ENCODE measurements at regions not wholly inside any gene's neighbourhood (a gene's known extent, or its start where the extent isn't known, plus 50 kb on each side); places are given as distances from the start of the nearest gene placed in this dataset.
"Not testable (repeated sequence)": the region's sequence is repeated elsewhere in the genome, so short reads cannot be mapped to it uniquely, and the experiment has no call there.

DNA sequence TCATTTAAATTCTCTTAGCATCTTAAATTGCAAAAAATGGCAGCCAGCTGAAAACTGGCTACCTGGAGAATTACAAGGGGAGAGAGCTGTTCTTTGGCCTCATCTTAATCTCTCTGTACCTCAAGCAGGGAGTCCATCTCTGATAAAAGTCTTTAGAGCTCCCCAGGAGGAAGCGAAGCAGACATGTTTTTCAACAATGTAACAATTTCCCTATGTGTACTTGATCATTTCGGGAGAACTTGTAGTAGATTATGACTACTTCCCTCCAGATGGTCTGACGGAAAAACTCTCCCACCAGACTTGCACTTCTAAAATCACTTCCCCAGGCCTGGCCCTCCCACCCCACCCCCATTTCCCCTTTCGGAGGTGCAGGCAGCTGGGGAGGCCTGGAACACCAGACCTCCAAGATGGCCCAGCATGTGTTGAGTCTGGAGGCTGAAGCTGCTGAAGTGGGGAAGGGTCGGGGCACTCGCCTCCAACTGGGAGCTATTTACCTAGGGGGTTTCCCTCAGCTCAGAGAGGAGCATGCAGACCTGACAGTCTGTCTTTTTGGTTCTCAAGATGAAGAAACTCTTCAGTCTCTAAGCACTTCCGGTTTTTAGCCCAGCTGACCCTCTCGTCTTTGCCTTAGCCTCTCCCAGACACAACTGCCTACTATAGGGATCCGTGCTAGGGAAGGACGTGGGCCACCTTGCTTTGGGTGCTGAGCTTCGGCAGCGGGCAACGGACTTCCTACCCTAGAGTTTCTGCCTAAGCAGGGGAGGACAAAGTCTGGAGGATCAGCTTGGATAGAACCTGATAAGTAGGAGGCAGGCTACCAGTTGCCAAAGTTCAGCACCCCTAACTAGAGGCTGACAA, 164.0 kb upstream of the TBL1XR1 start:
- H3K36me3 ChIP-seq (ENCODE audit: control insufficient read depth, insufficient read depth, low read length): no peaks in the 10 kb centered on the region
- no peak overlapping the region for H3K4me3 ChIP-seq (ENCODE audit: low read depth, low read length)
- H3K27ac ChIP-seq (ENCODE audit: low read depth, low read length): peak overlapping the region; percentile 93
- DNase-seq (ENCODE audit: low read depth in 4 of 6, low spot score in 6 of 6): peak in 2 of 6 donors; percentile 48 to 52
- 71% methylated on average over 3 of the region's 13 CpGs for WGBS (ENCODE audit: insufficient coverage)
- peaks cover 1% of the 10 kb centered on the region for H3K9me3 ChIP-seq (ENCODE audit: control insufficient read depth, insufficient read depth, low read length)
- peaks cover 37% of the 10 kb centered on the region for H3K4me1 ChIP-seq (ENCODE audit: control insufficient read depth, insufficient read depth, low read length)
- no peaks in the 10 kb centered on the region for H3K27me3 ChIP-seq (ENCODE audit: control insufficient read depth, insufficient read depth, low read length)

DNA sequence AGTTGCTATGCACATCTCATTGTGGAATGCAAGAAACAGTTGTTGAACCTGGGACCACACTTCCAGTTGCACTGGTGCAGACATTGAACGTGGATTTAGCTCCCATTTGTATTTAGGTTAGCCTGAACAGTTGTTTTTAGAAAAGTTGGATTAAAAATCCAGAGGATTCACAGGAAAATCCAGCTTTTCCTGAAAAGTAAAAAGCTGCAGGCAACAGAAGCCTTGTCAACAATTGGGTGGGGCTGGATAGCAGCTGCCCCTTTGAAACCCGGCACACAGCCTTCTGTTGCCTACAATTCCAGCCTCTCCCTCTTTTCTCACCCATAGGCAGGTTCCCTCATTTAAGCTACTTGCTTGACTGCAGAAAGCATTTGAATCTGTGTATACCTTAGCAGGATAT, 165.3 kb upstream of the TBL1XR1 start:
- 46% methylated on average over 2 of the region's 2 CpGs for WGBS (ENCODE audit: insufficient coverage)
- Histone ChIP-seq H3K36me3 (ENCODE audit: control insufficient read depth, insufficient read depth, low read length) (no peaks in the 10 kb centered on the region), H3K4me3 (ENCODE audit: low read depth, low read length) (no peak overlapping the region), H3K27me3 (ENCODE audit: control insufficient read depth, insufficient read depth, low read length) (no peaks in the 10 kb centered on the region), H3K27ac (ENCODE audit: low read depth, low read length) (peak overlapping the region; percentile 33), H3K4me1 (ENCODE audit: control insufficient read depth, insufficient read depth, low read length) (peaks cover 34% of the 10 kb centered on the region), H3K9me3 (ENCODE audit: control insufficient read depth, insufficient read depth, low read length) (peaks cover 1% of the 10 kb centered on the region)
- no peak for DNase-seq (ENCODE audit: low read depth in 4 of 6, low spot score in 6 of 6)

DNA sequence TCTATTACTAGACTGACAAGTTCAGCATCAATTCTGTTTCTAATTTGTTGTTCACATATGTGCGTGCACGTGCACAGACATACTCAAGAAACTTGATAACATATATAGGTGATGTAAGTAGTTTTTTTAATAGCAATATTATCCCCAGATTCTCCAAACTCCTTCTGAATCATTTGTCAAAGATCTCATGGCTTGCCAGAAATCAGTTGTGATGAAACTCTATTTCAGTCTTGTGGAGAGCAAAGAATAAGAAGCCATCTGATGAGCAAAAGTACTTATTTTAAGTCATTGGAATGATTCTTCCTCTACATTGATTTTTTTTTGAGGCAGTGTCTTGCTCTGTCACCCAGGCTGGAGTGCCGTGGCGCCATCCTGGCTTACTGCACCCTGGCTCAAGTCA, 167.0 kb upstream of the TBL1XR1 start:
- Histone ChIP-seq H3K27me3 (ENCODE audit: control insufficient read depth, insufficient read depth, low read length) (no peaks in the 10 kb centered on the region), H3K36me3 (ENCODE audit: control insufficient read depth, insufficient read depth, low read length) (no peaks in the 10 kb centered on the region), H3K9me3 (ENCODE audit: control insufficient read depth, insufficient read depth, low read length) (peaks cover 1% of the 10 kb centered on the region), H3K27ac (ENCODE audit: low read depth, low read length) (no peak overlapping the region), H3K4me1 (ENCODE audit: control insufficient read depth, insufficient read depth, low read length) (peaks cover 22% of the 10 kb centered on the region), H3K4me3 (ENCODE audit: low read depth, low read length) (no peak overlapping the region)
- WGBS (ENCODE audit: insufficient coverage): no CpG with 5 or more reads among the region's 4 CpGs
- DNase-seq (ENCODE audit: low read depth in 4 of 6, low spot score in 6 of 6): no peak

DNA sequence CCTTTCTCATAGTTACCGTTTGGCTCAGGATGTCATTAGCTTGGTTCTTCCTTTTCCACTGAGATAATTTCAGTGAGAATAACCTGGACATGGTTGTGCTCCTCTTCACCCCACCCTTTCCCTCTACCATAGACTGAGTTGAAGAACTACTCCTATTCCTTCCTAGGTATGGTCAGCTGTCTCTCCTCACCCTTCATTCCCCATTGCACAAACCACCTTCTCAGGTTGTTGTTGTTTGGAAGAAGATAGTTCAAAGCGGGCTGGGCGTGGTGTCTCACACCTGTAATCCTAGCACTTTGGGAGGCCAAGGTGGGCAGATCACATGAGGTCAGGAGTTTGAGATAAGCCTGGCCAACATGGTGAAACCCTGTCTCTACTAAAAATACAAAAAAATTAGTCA, 168.0 kb upstream of the TBL1XR1 start:
- WGBS (ENCODE audit: insufficient coverage): 100% methylated on average over 1 of the region's 3 CpGs

DNA sequence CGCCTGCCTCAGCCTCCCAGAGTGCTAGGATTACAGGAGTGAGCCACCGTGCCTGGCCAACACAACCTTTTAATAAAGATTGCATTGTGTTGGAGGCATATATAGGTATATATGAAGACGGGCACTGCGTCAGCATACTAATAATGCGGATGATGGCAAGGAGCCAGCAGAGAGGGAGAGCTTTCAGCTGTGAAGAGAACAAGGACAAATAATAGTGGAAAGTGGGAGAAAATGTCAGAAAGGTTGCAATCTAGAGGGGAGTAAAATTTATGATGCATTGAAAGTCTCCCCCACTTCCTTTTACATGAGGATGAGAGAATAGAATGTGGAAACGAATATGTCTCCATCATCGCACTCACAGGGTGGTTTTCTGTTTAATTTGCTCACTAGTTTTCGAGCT, 170.5 kb upstream of the TBL1XR1 start:
- Histone ChIP-seq H3K4me3 (ENCODE audit: low read depth, low read length) (no peak overlapping the region), H3K27ac (ENCODE audit: low read depth, low read length) (no peak overlapping the region), H3K9me3 (ENCODE audit: control insufficient read depth, insufficient read depth, low read length) (peaks cover 1% of the 10 kb centered on the region), H3K4me1 (ENCODE audit: control insufficient read depth, insufficient read depth, low read length) (no peaks in the 10 kb centered on the region), H3K36me3 (ENCODE audit: control insufficient read depth, insufficient read depth, low read length) (no peaks in the 10 kb centered on the region), H3K27me3 (ENCODE audit: control insufficient read depth, insufficient read depth, low read length) (no peaks in the 10 kb centered on the region)
- peak in 2 of 6 donors; percentile 30 to 67 for DNase-seq (ENCODE audit: low read depth in 4 of 6, low spot score in 6 of 6)
- 45% methylated on average over 3 of the region's 8 CpGs for WGBS (ENCODE audit: insufficient coverage)

More for the DNA sequence above, 168.0 kb upstream of the TBL1XR1 start:
- H3K4me1 ChIP-seq (ENCODE audit: control insufficient read depth, insufficient read depth, low read length): peaks cover 13% of the 10 kb centered on the region
- not testable (repeated sequence) for DNase-seq (ENCODE audit: low read depth in 4 of 6, low spot score in 6 of 6); H3K4me3 ChIP-seq (ENCODE audit: low read depth, low read length); H3K27me3 ChIP-seq (ENCODE audit: control insufficient read depth, insufficient read depth, low read length); H3K36me3 ChIP-seq (ENCODE audit: control insufficient read depth, insufficient read depth, low read length); H3K27ac ChIP-seq (ENCODE audit: low read depth, low read length); H3K9me3 ChIP-seq (ENCODE audit: control insufficient read depth, insufficient read depth, low read length)

DNA sequence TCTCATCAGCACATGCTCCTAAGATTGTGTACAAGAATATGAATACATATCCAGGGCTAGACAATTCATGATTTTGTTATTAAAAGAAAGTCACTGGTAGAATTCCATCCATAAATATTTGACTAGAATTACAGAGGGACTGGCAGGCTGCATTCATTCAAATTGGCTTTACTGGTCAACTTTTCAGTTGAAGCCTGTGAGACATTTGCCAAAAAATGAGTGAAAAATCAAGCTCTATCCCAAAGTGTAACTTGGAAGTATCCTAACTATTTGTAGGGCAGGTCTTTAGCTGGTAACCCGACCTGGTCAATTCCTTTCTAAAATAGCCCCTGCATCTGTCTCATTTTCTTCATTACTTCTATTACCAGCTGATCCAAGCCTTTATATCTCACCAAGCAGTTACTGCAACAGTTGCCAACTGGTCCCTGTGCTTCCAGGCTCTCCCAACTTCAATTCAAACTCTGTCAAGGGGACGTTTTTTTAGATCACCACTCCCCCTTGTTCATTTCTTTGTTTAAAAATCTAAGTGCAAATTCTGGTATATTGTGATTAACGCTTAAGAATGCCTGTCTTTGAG, 173.1 kb upstream of the TBL1XR1 start:
- Histone ChIP-seq H3K4me1 (ENCODE audit: control insufficient read depth, insufficient read depth, low read length) (no peaks in the 10 kb centered on the region), H3K36me3 (ENCODE audit: control insufficient read depth, insufficient read depth, low read length) (no peaks in the 10 kb centered on the region), H3K4me3 (ENCODE audit: low read depth, low read length) (no peak overlapping the region), H3K9me3 (ENCODE audit: control insufficient read depth, insufficient read depth, low read length) (no peaks in the 10 kb centered on the region), H3K27me3 (ENCODE audit: control insufficient read depth, insufficient read depth, low read length) (no peaks in the 10 kb centered on the region), H3K27ac (ENCODE audit: low read depth, low read length) (no peak overlapping the region)
- no peak for DNase-seq (ENCODE audit: low read depth in 4 of 6, low spot score in 6 of 6)
- WGBS (ENCODE audit: insufficient coverage): 40% methylated on average over 1 of the region's 3 CpGs

DNA sequence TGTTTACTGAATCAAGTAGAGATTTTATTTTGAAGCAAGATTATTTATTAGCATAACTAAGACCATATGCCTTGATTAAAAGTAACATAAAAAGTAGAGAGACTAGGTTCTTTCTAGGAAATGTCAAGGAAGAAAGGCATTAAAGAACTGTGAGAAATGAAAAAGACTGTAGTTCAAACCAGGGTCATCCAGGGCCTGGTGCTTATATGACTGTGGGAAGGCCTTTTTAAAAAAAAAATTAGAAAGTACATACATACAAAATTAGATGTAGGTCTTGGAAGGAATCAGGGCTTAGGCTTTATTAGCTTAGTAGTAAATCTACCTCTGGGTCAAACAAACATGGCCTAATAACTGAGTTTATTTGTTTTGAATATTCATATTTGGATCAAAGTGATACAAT, 173.9 kb upstream of the TBL1XR1 start:
- H3K4me3 ChIP-seq (ENCODE audit: low read depth, low read length): no peak overlapping the region
- no peaks in the 10 kb centered on the region for H3K36me3 ChIP-seq (ENCODE audit: control insufficient read depth, insufficient read depth, low read length)
- H3K27ac ChIP-seq (ENCODE audit: low read depth, low read length): no peak overlapping the region
- no peak for DNase-seq (ENCODE audit: low read depth in 4 of 6, low spot score in 6 of 6)
- H3K9me3 ChIP-seq (ENCODE audit: control insufficient read depth, insufficient read depth, low read length): no peaks in the 10 kb centered on the region
- H3K27me3 ChIP-seq (ENCODE audit: control insufficient read depth, insufficient read depth, low read length): no peaks in the 10 kb centered on the region
- H3K4me1 ChIP-seq (ENCODE audit: control insufficient read depth, insufficient read depth, low read length): no peaks in the 10 kb centered on the region

DNA sequence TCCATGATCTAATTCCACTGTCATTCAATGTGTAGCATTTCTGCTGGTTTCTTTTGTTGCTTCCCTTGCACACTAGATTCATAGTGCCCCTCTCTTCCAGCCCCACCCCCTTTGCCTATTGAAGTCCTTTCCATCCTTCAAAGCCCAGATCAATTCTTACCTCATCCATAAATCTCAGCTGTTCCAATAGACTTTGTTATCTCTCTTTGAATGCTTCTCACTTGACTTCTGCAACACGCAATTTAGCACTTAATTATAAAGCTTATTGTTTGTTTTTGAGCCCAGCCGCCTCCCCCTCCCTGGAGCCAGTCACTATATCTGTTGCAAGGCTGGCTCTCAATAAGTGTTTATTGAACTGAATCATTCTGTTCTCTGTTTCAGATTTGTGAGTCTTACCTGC, 174.6 kb upstream of the TBL1XR1 start:
- no CpG with 5 or more reads among the region's 2 CpGs for WGBS (ENCODE audit: insufficient coverage)

DNA sequence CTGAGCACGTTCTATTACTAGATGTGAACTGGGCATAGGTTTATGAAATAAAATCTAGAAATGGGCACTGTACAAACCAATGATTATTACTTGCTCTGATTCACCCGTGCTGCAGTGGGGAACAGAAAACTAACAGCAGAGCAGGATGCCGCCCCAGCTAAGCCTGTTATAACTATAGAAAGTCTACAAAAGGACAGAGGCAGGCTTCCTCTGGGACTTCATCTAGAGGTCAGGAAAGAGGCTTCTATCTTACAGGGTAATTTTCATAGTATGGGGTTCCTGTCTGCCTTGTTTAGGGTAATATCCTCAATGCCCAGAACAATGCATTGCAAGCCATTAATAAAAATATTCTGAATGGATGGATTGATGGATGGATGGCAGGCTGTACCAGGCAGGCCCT, 177.0 kb upstream of the TBL1XR1 start:
- no CpG with 5 or more reads among the region's 3 CpGs for WGBS (ENCODE audit: insufficient coverage)
- H3K4me1 ChIP-seq (ENCODE audit: control insufficient read depth, insufficient read depth, low read length): no peaks in the 10 kb centered on the region
- no peak overlapping the region for H3K4me3 ChIP-seq (ENCODE audit: low read depth, low read length)
- no peaks in the 10 kb centered on the region for H3K27me3 ChIP-seq (ENCODE audit: control insufficient read depth, insufficient read depth, low read length)
- no peaks in the 10 kb centered on the region for H3K9me3 ChIP-seq (ENCODE audit: control insufficient read depth, insufficient read depth, low read length)
- H3K36me3 ChIP-seq (ENCODE audit: control insufficient read depth, insufficient read depth, low read length): no peaks in the 10 kb centered on the region
- H3K27ac ChIP-seq (ENCODE audit: low read depth, low read length): no peak overlapping the region
- DNase-seq (ENCODE audit: low read depth in 4 of 6, low spot score in 6 of 6): no peak

More for the DNA sequence above, 174.6 kb upstream of the TBL1XR1 start:
- Histone ChIP-seq H3K4me1 (ENCODE audit: control insufficient read depth, insufficient read depth, low read length) (no peaks in the 10 kb centered on the region), H3K36me3 (ENCODE audit: control insufficient read depth, insufficient read depth, low read length) (no peaks in the 10 kb centered on the region), H3K27me3 (ENCODE audit: control insufficient read depth, insufficient read depth, low read length) (no peaks in the 10 kb centered on the region), H3K27ac (ENCODE audit: low read depth, low read length) (no peak overlapping the region), H3K4me3 (ENCODE audit: low read depth, low read length) (no peak overlapping the region), H3K9me3 (ENCODE audit: control insufficient read depth, insufficient read depth, low read length) (no peaks in the 10 kb centered on the region)
- peak in 1 of 6 donors; percentile 51 for DNase-seq (ENCODE audit: low read depth in 4 of 6, low spot score in 6 of 6)

DNA sequence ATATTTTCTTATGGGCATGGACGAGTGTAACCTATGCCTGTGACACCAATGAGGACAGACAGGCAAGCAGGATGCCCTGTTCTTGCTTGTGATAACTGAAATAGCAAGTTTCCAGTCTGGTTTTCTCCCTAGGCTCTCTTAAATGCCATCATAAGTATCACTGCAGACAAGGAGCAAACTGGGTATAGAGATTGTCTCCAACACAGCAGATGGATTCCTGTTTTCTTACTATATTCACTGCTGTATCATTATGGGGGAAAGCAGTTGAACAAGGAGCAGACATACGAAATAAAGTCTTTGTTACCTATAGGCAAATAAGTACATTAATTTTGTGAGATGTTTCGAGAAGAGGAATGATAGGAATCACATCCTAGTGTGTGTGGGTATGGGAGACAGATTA, 178.0 kb upstream of the TBL1XR1 start:
- 100% methylated on average over 2 of the region's 3 CpGs for WGBS (ENCODE audit: insufficient coverage)
- peak in 1 of 6 donors; percentile 53 for DNase-seq (ENCODE audit: low read depth in 4 of 6, low spot score in 6 of 6)
- H3K4me3 ChIP-seq (ENCODE audit: low read depth, low read length): no peak overlapping the region
- peaks cover 2% of the 10 kb centered on the region for H3K9me3 ChIP-seq (ENCODE audit: control insufficient read depth, insufficient read depth, low read length)
- H3K27ac ChIP-seq (ENCODE audit: low read depth, low read length): no peak overlapping the region
- H3K4me1 ChIP-seq (ENCODE audit: control insufficient read depth, insufficient read depth, low read length): no peaks in the 10 kb centered on the region
- H3K27me3 ChIP-seq (ENCODE audit: control insufficient read depth, insufficient read depth, low read length): no peaks in the 10 kb centered on the region
- H3K36me3 ChIP-seq (ENCODE audit: control insufficient read depth, insufficient read depth, low read length): no peaks in the 10 kb centered on the region
